ENCODE measurements at regions not wholly inside any gene's neighbourhood (a gene's known extent, or its start where the extent isn't known, plus 50 kb on each side); places are given as distances from the start of the nearest gene placed in this dataset.
"Not testable (repeated sequence)": the region's sequence is repeated elsewhere in the genome, so short reads cannot be mapped to it uniquely, and the experiment has no call there.

- no peak overlapping the region for H3K4me3 ChIP-seq (ENCODE audit: low read length)
- peaks cover 8% of the 10 kb centered on the region for H3K4me1 ChIP-seq (ENCODE audit: insufficient read depth, low read length)
- H3K9me3 ChIP-seq (ENCODE audit: low read depth, low read length): no peaks in the 10 kb centered on the region
- no peaks in the 10 kb centered on the region for H3K27me3 ChIP-seq (ENCODE audit: insufficient read depth, low read length)
Measured at GRCh38 chr3:194906229-194906629, 220.5 kb downstream of the FAM43A start.

GRCh38 chr3:194906970-194907629 lies 221.4 kb downstream of the FAM43A start:
- Histone ChIP-seq H3K4me1 (ENCODE audit: insufficient read depth, low read length) (peaks cover 4% of the 10 kb centered on the region), H3K27me3 (ENCODE audit: insufficient read depth, low read length) (no peaks in the 10 kb centered on the region), H3K4me3 (ENCODE audit: low read length) (no peak overlapping the region), H3K9me3 (ENCODE audit: low read depth, low read length) (no peaks in the 10 kb centered on the region)

- Histone ChIP-seq H3K4me3 (ENCODE audit: low read length) (no peak overlapping the region), H3K9me3 (ENCODE audit: low read depth, low read length) (no peaks in the 10 kb centered on the region), H3K4me1 (ENCODE audit: insufficient read depth, low read length) (peaks cover 4% of the 10 kb centered on the region), H3K27me3 (ENCODE audit: insufficient read depth, low read length) (no peaks in the 10 kb centered on the region)
Measured at GRCh38 chr3:194907811-194908210, 222.1 kb downstream of the FAM43A start.

- H3K4me1 ChIP-seq (ENCODE audit: insufficient read depth, low read length): peaks cover 4% of the 10 kb centered on the region
Measured at GRCh38 chr3:194908496-194908895, 222.8 kb downstream of the FAM43A start.

GRCh38 chr3:194908972-194909371 lies 223.3 kb downstream of the FAM43A start:
- H3K4me3 ChIP-seq (ENCODE audit: low read length): no peak overlapping the region
- H3K27me3 ChIP-seq (ENCODE audit: insufficient read depth, low read length): no peaks in the 10 kb centered on the region
- peaks cover 4% of the 10 kb centered on the region for H3K4me1 ChIP-seq (ENCODE audit: insufficient read depth, low read length)
- H3K9me3 ChIP-seq (ENCODE audit: low read depth, low read length): no peaks in the 10 kb centered on the region

More at GRCh38 chr3:194908496-194908895, 222.8 kb downstream of the FAM43A start:
- Histone ChIP-seq H3K4me3 (ENCODE audit: low read length) (no peak overlapping the region), H3K27me3 (ENCODE audit: insufficient read depth, low read length) (no peaks in the 10 kb centered on the region), H3K9me3 (ENCODE audit: low read depth, low read length) (no peaks in the 10 kb centered on the region)

- Histone ChIP-seq H3K4me1 (ENCODE audit: insufficient read depth, low read length) (peaks cover 4% of the 10 kb centered on the region), H3K27me3 (ENCODE audit: insufficient read depth, low read length) (no peaks in the 10 kb centered on the region), H3K4me3 (ENCODE audit: low read length) (no peak overlapping the region), H3K9me3 (ENCODE audit: low read depth, low read length) (no peaks in the 10 kb centered on the region)
Measured at GRCh38 chr3:194910414-194910984, 224.8 kb downstream of the FAM43A start.

- H3K9me3 ChIP-seq (ENCODE audit: low read depth, low read length): peaks cover under 1% of the 10 kb centered on the region
- peaks cover 4% of the 10 kb centered on the region for H3K4me1 ChIP-seq (ENCODE audit: insufficient read depth, low read length)
- H3K27me3 ChIP-seq (ENCODE audit: insufficient read depth, low read length): no peaks in the 10 kb centered on the region
- no peak overlapping the region for H3K4me3 ChIP-seq (ENCODE audit: low read length)
Measured at GRCh38 chr3:194913316-194913715, 227.6 kb downstream of the FAM43A start.

- H3K4me1 ChIP-seq (ENCODE audit: insufficient read depth, low read length): peaks cover 33% of the 10 kb centered on the region
- not testable (repeated sequence) for H3K27me3 ChIP-seq (ENCODE audit: insufficient read depth, low read length); H3K9me3 ChIP-seq (ENCODE audit: low read depth, low read length); H3K4me3 ChIP-seq (ENCODE audit: low read length)
Measured at GRCh38 chr3:194924889-194925288, 239.2 kb downstream of the FAM43A start.

- Histone ChIP-seq H3K9me3 (ENCODE audit: low read depth, low read length) (no peaks in the 10 kb centered on the region), H3K4me1 (ENCODE audit: insufficient read depth, low read length) (peaks cover 41% of the 10 kb centered on the region)
Measured at GRCh38 chr3:194925614-194926013, 239.9 kb downstream of the FAM43A start.

GRCh38 chr3:194928227-194928626 lies 242.5 kb downstream of the FAM43A start:
- Histone ChIP-seq H3K27me3 (ENCODE audit: insufficient read depth, low read length) (no peaks in the 10 kb centered on the region), H3K4me1 (ENCODE audit: insufficient read depth, low read length) (peaks cover 58% of the 10 kb centered on the region), H3K9me3 (ENCODE audit: low read depth, low read length) (no peaks in the 10 kb centered on the region), H3K4me3 (ENCODE audit: low read length) (no peak overlapping the region)

More at GRCh38 chr3:194925614-194926013, 239.9 kb downstream of the FAM43A start:
- H3K27me3 ChIP-seq (ENCODE audit: insufficient read depth, low read length): no peaks in the 10 kb centered on the region
- no peak overlapping the region for H3K4me3 ChIP-seq (ENCODE audit: low read length)

- Histone ChIP-seq H3K9me3 (ENCODE audit: low read depth, low read length) (no peaks in the 10 kb centered on the region), H3K27me3 (ENCODE audit: insufficient read depth, low read length) (no peaks in the 10 kb centered on the region), H3K4me1 (ENCODE audit: insufficient read depth, low read length) (peaks cover 58% of the 10 kb centered on the region), H3K4me3 (ENCODE audit: low read length) (no peak overlapping the region)
Measured at GRCh38 chr3:194928831-194929577, 243.3 kb downstream of the FAM43A start.

- H3K4me3 ChIP-seq (ENCODE audit: low read length): no peak overlapping the region
- H3K9me3 ChIP-seq (ENCODE audit: low read depth, low read length): no peaks in the 10 kb centered on the region
- H3K27me3 ChIP-seq (ENCODE audit: insufficient read depth, low read length): no peaks in the 10 kb centered on the region
- peaks cover 60% of the 10 kb centered on the region for H3K4me1 ChIP-seq (ENCODE audit: insufficient read depth, low read length)
Measured at GRCh38 chr3:194929578-194929960, 243.9 kb downstream of the FAM43A start.

GRCh38 chr3:194930377-194931204 lies 244.9 kb downstream of the FAM43A start:
- Histone ChIP-seq H3K4me1 (ENCODE audit: insufficient read depth, low read length) (peaks cover 63% of the 10 kb centered on the region), H3K27me3 (ENCODE audit: insufficient read depth, low read length) (no peaks in the 10 kb centered on the region), H3K4me3 (ENCODE audit: low read length) (no peak overlapping the region), H3K9me3 (ENCODE audit: low read depth, low read length) (no peaks in the 10 kb centered on the region)

- Histone ChIP-seq H3K4me1 (ENCODE audit: insufficient read depth, low read length) (peaks cover 65% of the 10 kb centered on the region), H3K9me3 (ENCODE audit: low read depth, low read length) (no peaks in the 10 kb centered on the region), H3K27me3 (ENCODE audit: insufficient read depth, low read length) (no peaks in the 10 kb centered on the region), H3K4me3 (ENCODE audit: low read length) (no peak overlapping the region)
Measured at GRCh38 chr3:194931347-194931746, 245.7 kb downstream of the FAM43A start.

GRCh38 chr3:194931865-194932264 lies 246.2 kb downstream of the FAM43A start:
- Histone ChIP-seq H3K4me3 (ENCODE audit: low read length) (no peak overlapping the region), H3K27me3 (ENCODE audit: insufficient read depth, low read length) (no peaks in the 10 kb centered on the region), H3K9me3 (ENCODE audit: low read depth, low read length) (no peaks in the 10 kb centered on the region), H3K4me1 (ENCODE audit: insufficient read depth, low read length) (peaks cover 65% of the 10 kb centered on the region)
